Rectal smooth muscle tissue (tissue), 1 donor: ENCODE measurements at regions not wholly inside any gene's neighbourhood (a gene's known extent, or its start where the extent isn't known, plus 50 kb on each side); places are given as distances from the start of the nearest gene placed in this dataset.

Experiments
- H3K27ac ChIP-seq: one replicate; pipeline ENCODE4 v1.7.0; 2013; ENCODE audit warnings: low read depth, low read length, inconsistent platforms
- H3K27me3 ChIP-seq: one replicate; pipeline ENCODE4 v1.7.0; 2013; ENCODE audit warnings: low read length; ENCODE audit not compliant: control insufficient read depth, insufficient read depth
- H3K36me3 ChIP-seq: one replicate; pipeline ENCODE4 v1.7.0; 2013; ENCODE audit warnings: low read length; ENCODE audit not compliant: control insufficient read depth, insufficient read depth
- H3K4me1 ChIP-seq: one replicate; pipeline ENCODE4 v1.7.0; 2013; ENCODE audit warnings: low read length; ENCODE audit not compliant: control insufficient read depth, insufficient read depth
- H3K4me3 ChIP-seq: one replicate; pipeline ENCODE4 v1.7.0; 2013; ENCODE audit warnings: low read length
- H3K9ac ChIP-seq: one replicate; pipeline ENCODE4 v1.7.0; 2013; ENCODE audit warnings: low read length

- Histone ChIP-seq H3K27ac (no peak overlapping the region), H3K4me1 (no peaks in the 10 kb centered on the region), H3K27me3 (no peaks in the 10 kb centered on the region), H3K36me3 (no peaks in the 10 kb centered on the region), H3K9ac (no peak overlapping the region), H3K4me3 (no peak overlapping the region)
Observed at GRCh38 chr13:81498969-81499368, 1158.0 kb upstream of the SPRY2 start.

GRCh38 chr13:81493144-81493543 lies 1152.2 kb upstream of the SPRY2 start:
- no peaks in the 10 kb centered on the region for H3K4me1 ChIP-seq
- no peaks in the 10 kb centered on the region for H3K36me3 ChIP-seq
- no peak overlapping the region for H3K9ac ChIP-seq
- H3K27ac ChIP-seq, result no peak overlapping the region
- no peaks in the 10 kb centered on the region for H3K27me3 ChIP-seq
- H3K4me3 ChIP-seq, result no peak overlapping the region

DNA sequence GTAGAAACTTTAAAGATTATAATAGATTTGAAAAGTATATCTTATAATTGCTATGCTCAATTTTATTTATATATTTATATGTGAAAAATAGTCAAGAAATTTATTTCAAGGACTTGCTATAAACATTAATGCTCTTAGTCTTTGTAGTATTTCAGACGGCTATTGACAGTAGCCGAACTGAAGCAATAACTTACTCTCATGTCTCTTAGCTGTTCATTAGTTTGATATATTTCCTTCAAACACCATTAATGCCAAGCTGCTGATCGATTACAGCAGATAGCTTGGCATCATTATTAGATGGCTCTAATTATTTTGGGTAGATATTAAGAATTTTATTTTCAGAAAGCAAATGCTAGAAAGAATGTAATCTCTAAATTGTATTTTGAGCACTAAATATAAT lies 1151.5 kb upstream of the SPRY2 start:
- no peaks in the 10 kb centered on the region for H3K36me3 ChIP-seq
- H3K4me3 ChIP-seq, result no peak overlapping the region
- H3K27ac ChIP-seq, result no peak overlapping the region
- no peaks in the 10 kb centered on the region for H3K27me3 ChIP-seq
- no peaks in the 10 kb centered on the region for H3K4me1 ChIP-seq
- H3K9ac ChIP-seq, result no peak overlapping the region

DNA sequence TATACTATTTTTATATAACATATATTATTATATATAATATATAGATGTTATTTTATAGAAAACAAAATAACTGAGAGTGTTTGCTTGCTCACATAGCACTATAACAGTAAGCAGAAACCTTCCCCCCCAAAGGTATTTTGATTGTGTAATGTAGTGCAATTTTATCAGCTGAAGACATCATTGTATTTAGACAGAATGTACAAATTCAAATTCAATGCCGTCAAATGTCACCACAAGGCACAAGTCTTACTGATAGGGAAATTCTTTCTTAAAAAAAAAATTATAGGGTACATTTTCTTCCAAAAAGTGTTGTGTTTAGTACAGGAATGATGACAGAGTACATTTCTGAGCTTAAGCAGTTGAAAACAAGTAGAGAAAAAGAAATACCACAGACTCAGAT lies 1147.1 kb upstream of the SPRY2 start:
- Histone ChIP-seq H3K4me1 (no peaks in the 10 kb centered on the region), H3K27me3 (no peaks in the 10 kb centered on the region), H3K36me3 (no peaks in the 10 kb centered on the region), H3K4me3 (no peak overlapping the region), H3K9ac (no peak overlapping the region), H3K27ac (no peak overlapping the region)

DNA sequence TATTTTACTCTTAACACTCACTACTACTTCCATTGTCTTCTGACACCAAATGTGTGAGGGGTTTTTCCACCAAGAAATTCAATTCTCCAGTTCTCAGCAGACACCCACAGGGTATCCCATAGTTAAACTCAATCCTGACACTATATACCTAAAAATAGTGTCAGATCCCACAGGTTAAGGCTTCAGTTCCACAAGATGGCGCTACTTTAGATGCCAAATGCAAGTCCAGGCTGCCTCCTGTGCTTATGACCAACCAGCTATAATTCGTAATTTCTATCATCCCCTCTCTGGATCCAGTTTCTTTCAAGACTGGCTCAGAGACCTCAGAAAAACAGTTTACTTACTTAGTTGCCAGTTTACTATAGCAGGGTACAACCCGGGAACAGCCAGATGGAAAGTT lies 1146.2 kb upstream of the SPRY2 start:
- no peaks in the 10 kb centered on the region for H3K36me3 ChIP-seq
- no peak overlapping the region for H3K27ac ChIP-seq
- H3K4me1 ChIP-seq, result no peaks in the 10 kb centered on the region
- no peaks in the 10 kb centered on the region for H3K27me3 ChIP-seq
- no peak overlapping the region for H3K9ac ChIP-seq
- no peak overlapping the region for H3K4me3 ChIP-seq

GRCh38 chr13:81480634-81481033 lies 1139.7 kb upstream of the SPRY2 start:
- H3K4me3 ChIP-seq, result no peak overlapping the region
- H3K36me3 ChIP-seq, result no peaks in the 10 kb centered on the region
- H3K27ac ChIP-seq, result no peak overlapping the region
- no peaks in the 10 kb centered on the region for H3K27me3 ChIP-seq
- H3K4me1 ChIP-seq, result no peaks in the 10 kb centered on the region
- no peak overlapping the region for H3K9ac ChIP-seq

DNA sequence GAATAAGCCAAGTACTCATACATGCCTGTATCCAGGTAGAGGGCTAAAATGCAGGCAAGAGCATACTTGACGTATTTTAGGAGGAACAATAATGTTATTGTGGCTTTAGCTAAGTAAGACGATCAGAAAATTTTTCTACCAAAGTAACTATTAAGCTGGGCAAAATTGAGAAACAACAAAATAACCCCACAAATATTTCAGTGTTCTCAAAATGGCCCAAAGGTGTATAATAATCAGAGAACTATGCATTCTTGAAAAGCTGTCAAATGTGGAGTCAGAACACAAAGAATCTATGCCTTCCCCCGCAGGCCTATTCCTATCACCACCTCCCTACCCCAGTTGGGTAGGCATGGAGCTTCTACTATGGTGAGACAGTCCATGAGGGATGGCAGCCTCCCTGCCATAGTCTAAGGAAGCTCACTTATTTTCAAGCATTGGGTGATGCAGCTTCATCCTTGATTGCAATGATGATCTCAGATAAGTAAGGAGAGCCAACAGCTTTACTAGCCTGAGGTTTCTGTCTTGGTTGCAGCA lies 1132.5 kb upstream of the SPRY2 start:
- no peaks in the 10 kb centered on the region for H3K27me3 ChIP-seq
- no peaks in the 10 kb centered on the region for H3K36me3 ChIP-seq
- H3K4me1 ChIP-seq, result no peaks in the 10 kb centered on the region
- H3K9ac ChIP-seq, result no peak overlapping the region
- H3K4me3 ChIP-seq, result no peak overlapping the region
- no peak overlapping the region for H3K27ac ChIP-seq

GRCh38 chr13:81458170-81458569 lies 1117.2 kb upstream of the SPRY2 start:
- Histone ChIP-seq H3K9ac (no peak overlapping the region), H3K4me1 (no peaks in the 10 kb centered on the region), H3K27me3 (no peaks in the 10 kb centered on the region), H3K4me3 (no peak overlapping the region), H3K27ac (no peak overlapping the region), H3K36me3 (no peaks in the 10 kb centered on the region)

DNA sequence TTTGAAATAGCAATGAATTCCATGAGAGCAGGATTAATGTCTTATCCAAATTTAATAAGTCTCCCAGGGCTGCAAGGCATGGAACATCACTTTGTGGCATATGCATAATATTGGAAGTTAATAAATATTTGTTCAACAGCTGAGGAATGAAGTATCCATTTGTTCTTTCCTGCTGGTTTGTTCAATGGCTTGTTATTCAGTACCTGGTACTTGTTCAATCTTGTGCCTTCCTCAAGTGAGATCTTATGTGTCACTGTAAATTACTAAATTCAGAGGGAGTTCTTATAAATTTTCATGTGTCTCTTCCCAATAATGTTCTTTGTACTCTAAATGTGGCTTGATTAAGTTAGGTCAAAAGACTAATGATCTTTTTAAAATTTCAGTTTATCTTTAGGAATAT lies 1105.5 kb upstream of the SPRY2 start:
- Histone ChIP-seq H3K27ac (no peak overlapping the region), H3K27me3 (no peaks in the 10 kb centered on the region), H3K4me1 (no peaks in the 10 kb centered on the region)

GRCh38 chr13:81442904-81443303 lies 1102.0 kb upstream of the SPRY2 start:
- no peaks in the 10 kb centered on the region for H3K27me3 ChIP-seq
- H3K4me3 ChIP-seq, result no peak overlapping the region
- H3K36me3 ChIP-seq, result no peaks in the 10 kb centered on the region
- no peak overlapping the region for H3K9ac ChIP-seq
- H3K27ac ChIP-seq, result no peak overlapping the region
- H3K4me1 ChIP-seq, result no peaks in the 10 kb centered on the region

More for the DNA sequence above, 1105.5 kb upstream of the SPRY2 start:
- no peak overlapping the region for H3K9ac ChIP-seq
- no peaks in the 10 kb centered on the region for H3K36me3 ChIP-seq
- H3K4me3 ChIP-seq, result no peak overlapping the region

GRCh38 chr13:81425286-81425685 lies 1084.4 kb upstream of the SPRY2 start:
- H3K4me3 ChIP-seq, result no peak overlapping the region
- no peak overlapping the region for H3K27ac ChIP-seq
- no peaks in the 10 kb centered on the region for H3K36me3 ChIP-seq
- H3K9ac ChIP-seq, result no peak overlapping the region
- no peaks in the 10 kb centered on the region for H3K27me3 ChIP-seq
- H3K4me1 ChIP-seq, result no peaks in the 10 kb centered on the region

DNA sequence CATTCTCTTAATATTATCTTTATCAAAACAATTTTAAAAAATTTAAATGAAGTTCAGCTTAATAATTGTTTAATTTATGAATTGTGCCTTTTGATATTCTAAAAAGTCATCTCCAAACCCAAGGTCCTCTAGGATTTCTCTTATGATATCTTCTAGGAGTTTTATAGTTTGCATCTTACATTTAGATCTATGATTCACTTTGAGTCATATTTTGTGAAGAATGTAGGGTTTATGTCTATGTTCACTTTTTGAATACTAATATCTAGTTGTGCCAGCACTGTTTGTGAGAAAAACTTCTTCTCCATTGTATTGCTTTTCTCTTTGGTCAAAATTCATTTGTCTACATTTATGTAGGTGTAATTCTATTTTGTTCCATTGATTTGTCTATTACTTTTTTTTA lies 1068.4 kb upstream of the SPRY2 start:
- H3K27me3 ChIP-seq, result no peaks in the 10 kb centered on the region
- no peak overlapping the region for H3K27ac ChIP-seq
- H3K4me1 ChIP-seq, result no peaks in the 10 kb centered on the region
- no peak overlapping the region for H3K9ac ChIP-seq
- H3K36me3 ChIP-seq, result no peaks in the 10 kb centered on the region
- no peak overlapping the region for H3K4me3 ChIP-seq

- H3K27ac ChIP-seq, result no peak overlapping the region
- no peaks in the 10 kb centered on the region for H3K36me3 ChIP-seq
- no peaks in the 10 kb centered on the region for H3K27me3 ChIP-seq
- H3K4me1 ChIP-seq, result no peaks in the 10 kb centered on the region
- H3K9ac ChIP-seq, result no peak overlapping the region
- no peak overlapping the region for H3K4me3 ChIP-seq
Observed at GRCh38 chr13:81408647-81409046, 1067.7 kb upstream of the SPRY2 start.
